Germinal center (tissue), 1 donor: ENCODE measurements at regions not wholly inside any gene's neighbourhood (a gene's known extent, or its start where the extent isn't known, plus 50 kb on each side); places are given as distances from the start of the nearest gene placed in this dataset.

ENCODE experiments used
- DNase-seq: peaks from one replicate; pipeline ENCODE4 v3.0.0; 2012; ENCODE audit warnings: mixed read lengths, low spot score

GRCh38 chr16:47970291-47970931 is 185.4 kb downstream of the ABCC12 start:
- DNase-seq = no peak

- DNase-seq = no peak
Observed at GRCh38 chr16:47967374-47967773, 188.4 kb downstream of the ABCC12 start.

- DNase-seq = no peak
Observed at GRCh38 chr16:47966325-47966724, 189.5 kb downstream of the ABCC12 start.

- no peak for DNase-seq
Observed at GRCh38 chr16:47965439-47965838, 190.4 kb downstream of the ABCC12 start.

GRCh38 chr16:47958726-47959125 is 197.1 kb downstream of the ABCC12 start:
- DNase-seq = no peak

- no peak for DNase-seq
Observed at GRCh38 chr16:47956916-47957315, 198.9 kb downstream of the ABCC12 start.

- no peak for DNase-seq
Observed at GRCh38 chr16:47949714-47950113, 206.1 kb downstream of the ABCC12 start.

GRCh38 chr16:47949276-47949675 is 206.5 kb downstream of the ABCC12 start:
- no peak for DNase-seq

GRCh38 chr16:47947723-47948122 is 208.1 kb downstream of the ABCC12 start:
- no peak for DNase-seq

- no peak for DNase-seq
Observed at GRCh38 chr16:47946092-47946491, 209.7 kb downstream of the ABCC12 start.

GRCh38 chr16:47944589-47944988 is 211.2 kb downstream of the ABCC12 start:
- no peak for DNase-seq

- no peak for DNase-seq
Observed at GRCh38 chr16:47943235-47943634, 212.6 kb downstream of the ABCC12 start.

- no peak for DNase-seq
Observed at GRCh38 chr16:47940466-47940865, 215.3 kb downstream of the ABCC12 start.

- DNase-seq = no peak
Observed at GRCh38 chr16:47939680-47940079, 216.1 kb downstream of the ABCC12 start.

GRCh38 chr16:47938272-47938671 is 217.5 kb downstream of the ABCC12 start:
- no peak for DNase-seq

- no peak for DNase-seq
Observed at GRCh38 chr16:47928008-47928407, 227.8 kb downstream of the ABCC12 start.

GRCh38 chr16:47927330-47927729 is 228.5 kb downstream of the ABCC12 start:
- no peak for DNase-seq

GRCh38 chr16:47925811-47926460 is 229.9 kb downstream of the ABCC12 start:
- DNase-seq = no peak

- DNase-seq = no peak
Observed at GRCh38 chr16:47924950-47925349, 230.8 kb downstream of the ABCC12 start.

- DNase-seq = no peak
Observed at GRCh38 chr16:47921535-47921934, 234.3 kb downstream of the ABCC12 start.

GRCh38 chr16:47920709-47921108 is 235.1 kb downstream of the ABCC12 start:
- no peak for DNase-seq

GRCh38 chr16:47917118-47917517 is 238.7 kb downstream of the ABCC12 start:
- DNase-seq = no peak

GRCh38 chr16:47916266-47916665 is 239.5 kb downstream of the ABCC12 start:
- DNase-seq = no peak

GRCh38 chr16:47907109-47907508 is 248.7 kb downstream of the ABCC12 start:
- DNase-seq = no peak
